ENCODE measurements at regions not wholly inside any gene's neighbourhood (a gene's known extent, or its start where the extent isn't known, plus 50 kb on each side); places are given as distances from the start of the nearest gene placed in this dataset.

DNA sequence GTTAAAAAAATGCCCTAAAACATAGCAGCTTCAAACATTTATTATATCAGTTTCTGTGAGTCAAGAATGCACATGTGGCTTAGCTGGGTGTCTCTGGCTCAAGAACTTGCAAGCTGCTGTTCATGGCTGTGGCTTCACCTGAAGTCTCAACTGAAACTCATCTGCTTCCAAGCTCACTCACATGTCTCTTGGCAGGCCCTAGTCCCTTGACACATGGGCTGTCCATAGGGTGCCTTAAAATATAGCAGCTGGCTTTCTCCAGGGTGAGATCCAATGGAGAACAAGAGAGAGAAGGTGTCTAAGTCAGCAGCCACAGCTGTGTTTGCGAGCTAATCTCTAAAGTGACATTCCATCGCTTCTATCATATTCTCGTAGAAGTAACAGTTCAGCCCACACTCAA, 152.8 kb downstream of the DSEL start:
- TF ChIP-seq, protein P1, sequence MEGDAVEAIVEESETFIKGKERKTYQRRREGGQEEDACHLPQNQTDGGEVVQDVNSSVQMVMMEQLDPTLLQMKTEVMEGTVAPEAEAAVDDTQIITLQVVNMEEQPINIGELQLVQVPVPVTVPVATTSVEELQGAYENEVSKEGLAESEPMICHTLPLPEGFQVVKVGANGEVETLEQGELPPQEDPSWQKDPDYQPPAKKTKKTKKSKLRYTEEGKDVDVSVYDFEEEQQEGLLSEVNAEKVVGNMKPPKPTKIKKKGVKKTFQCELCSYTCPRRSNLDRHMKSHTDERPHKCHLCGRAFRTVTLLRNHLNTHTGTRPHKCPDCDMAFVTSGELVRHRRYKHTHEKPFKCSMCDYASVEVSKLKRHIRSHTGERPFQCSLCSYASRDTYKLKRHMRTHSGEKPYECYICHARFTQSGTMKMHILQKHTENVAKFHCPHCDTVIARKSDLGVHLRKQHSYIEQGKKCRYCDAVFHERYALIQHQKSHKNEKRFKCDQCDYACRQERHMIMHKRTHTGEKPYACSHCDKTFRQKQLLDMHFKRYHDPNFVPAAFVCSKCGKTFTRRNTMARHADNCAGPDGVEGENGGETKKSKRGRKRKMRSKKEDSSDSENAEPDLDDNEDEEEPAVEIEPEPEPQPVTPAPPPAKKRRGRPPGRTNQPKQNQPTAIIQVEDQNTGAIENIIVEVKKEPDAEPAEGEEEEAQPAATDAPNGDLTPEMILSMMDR (IDR thresholded peaks at IDR 0.05), result no peak
- TF ChIP-seq POLR2A (IDR thresholded peaks at IDR 0.05), result no peak
